Parathyroid adenoma (tissue), 2 donors: ENCODE measurements at regions not wholly inside any gene's neighbourhood (a gene's known extent, or its start where the extent isn't known, plus 50 kb on each side); places are given as distances from the start of the nearest gene placed in this dataset.

Experiments used
- H2AFZ ChIP-seq: fragments of 300-600 bp; sonication (generic); one replicate; pipeline ENCODE4 v1.7.0; 2017; ENCODE audit warnings: antibody characterized with exemption, mild to moderate bottlenecking
- H3K27ac ChIP-seq: fragments of 300-600 bp; sonication (generic); one replicate; pipeline ENCODE4 v1.7.0; 2017
- H3K27me3 ChIP-seq: fragments of 300-600 bp; sonication (generic); one replicate; pipeline ENCODE4 v1.7.0; 2017; ENCODE audit warnings: low read length; ENCODE audit not compliant: control insufficient read depth, insufficient read depth
- H3K36me3 ChIP-seq: fragments of 300-600 bp; sonication (generic); one replicate; pipeline ENCODE4 v1.7.0; 2017; ENCODE audit warnings: low read length; ENCODE audit not compliant: control insufficient read depth, insufficient read depth
- H3K4me1 ChIP-seq: fragments of 300-600 bp; sonication (generic); one replicate; pipeline ENCODE4 v1.7.0; 2017; ENCODE audit warnings: control low read depth
- H3K4me2 ChIP-seq: fragments of 300-600 bp; sonication (generic); one replicate; pipeline ENCODE4 v1.7.0; 2017; ENCODE audit warnings: low read length
- H3K4me3 ChIP-seq: fragments of 300-600 bp; sonication (generic); one replicate; pipeline ENCODE4 v1.7.0; 2017; ENCODE audit warnings: low read depth, low read length
- H3K79me2 ChIP-seq: fragments of 300-600 bp; sonication (generic); one replicate; pipeline ENCODE4 v1.7.0; 2017; ENCODE audit warnings: control low read depth
- H3K9ac ChIP-seq: fragments of 300-600 bp; sonication (generic); one replicate; pipeline ENCODE4 v1.7.0; 2017; ENCODE audit warnings: mild to moderate bottlenecking
- H3K9me3 ChIP-seq: fragments of 300-600 bp; sonication (generic); one replicate; pipeline ENCODE4 v1.7.0; 2017; ENCODE audit warnings: low read length; ENCODE audit not compliant: control insufficient read depth
- CTCF ChIP-seq: fragments of 300-600 bp; sonication (generic); IDR thresholded peaks from one replicate; pipeline ENCODE4 v1.7.0; 2017; ENCODE audit warnings: antibody characterized with exemption, mild to moderate bottlenecking
- donor health status: primary hyperparathyroidism.

- Histone ChIP-seq H3K36me3 (no peaks in the 10 kb centered on the region), H3K4me2 (no peak overlapping the region), H2AFZ (no peak overlapping the region), H3K9me3 (no peaks in the 10 kb centered on the region), H3K79me2 (no peaks in the 10 kb centered on the region), H3K27me3 (no peaks in the 10 kb centered on the region), H3K4me1 (no peaks in the 10 kb centered on the region), H3K4me3 (no peak overlapping the region), H3K9ac (no peak overlapping the region), H3K27ac (no peak overlapping the region)
- no peak for TF ChIP-seq CTCF
Observed at GRCh38 chr5:163569284-163569683, 63.9 kb downstream of the MAT2B start.

GRCh38 chr5:163571744-163572143, 66.3 kb downstream of the MAT2B start:
- H3K4me3 ChIP-seq, result no peak overlapping the region
- no peak for TF ChIP-seq CTCF
- no peaks in the 10 kb centered on the region for H3K4me1 ChIP-seq
- no peaks in the 10 kb centered on the region for H3K36me3 ChIP-seq
- no peaks in the 10 kb centered on the region for H3K79me2 ChIP-seq
- H2AFZ ChIP-seq, result no peak overlapping the region
- no peak overlapping the region for H3K27ac ChIP-seq
- H3K4me2 ChIP-seq, result no peak overlapping the region
- no peaks in the 10 kb centered on the region for H3K27me3 ChIP-seq
- H3K9ac ChIP-seq, result no peak overlapping the region
- H3K9me3 ChIP-seq, result no peaks in the 10 kb centered on the region

GRCh38 chr5:163574472-163575440, 69.3 kb downstream of the MAT2B start:
- Histone ChIP-seq H3K27me3 (no peaks in the 10 kb centered on the region), H3K36me3 (no peaks in the 10 kb centered on the region), H3K9me3 (no peaks in the 10 kb centered on the region), H3K4me1 (no peaks in the 10 kb centered on the region), H3K4me3 (no peak overlapping the region), H3K9ac (no peak overlapping the region), H3K27ac (no peak overlapping the region), H2AFZ (no peak overlapping the region), H3K4me2 (no peak overlapping the region), H3K79me2 (no peaks in the 10 kb centered on the region)
- TF ChIP-seq CTCF, result no peak

GRCh38 chr5:163578652-163579051, 73.2 kb downstream of the MAT2B start:
- H3K36me3 ChIP-seq, result no peaks in the 10 kb centered on the region
- no peak overlapping the region for H3K4me3 ChIP-seq
- no peak overlapping the region for H2AFZ ChIP-seq
- H3K79me2 ChIP-seq, result no peaks in the 10 kb centered on the region
- no peak overlapping the region for H3K27ac ChIP-seq
- no peak for TF ChIP-seq CTCF
- no peaks in the 10 kb centered on the region for H3K27me3 ChIP-seq
- no peaks in the 10 kb centered on the region for H3K4me1 ChIP-seq
- H3K9me3 ChIP-seq, result no peaks in the 10 kb centered on the region
- no peak overlapping the region for H3K9ac ChIP-seq
- no peak overlapping the region for H3K4me2 ChIP-seq

- no peak overlapping the region for H3K4me2 ChIP-seq
- no peak for TF ChIP-seq CTCF
- no peak overlapping the region for H3K27ac ChIP-seq
- no peaks in the 10 kb centered on the region for H3K36me3 ChIP-seq
- no peaks in the 10 kb centered on the region for H3K27me3 ChIP-seq
- no peaks in the 10 kb centered on the region for H3K9me3 ChIP-seq
- H3K4me1 ChIP-seq, result no peaks in the 10 kb centered on the region
- no peak overlapping the region for H2AFZ ChIP-seq
- H3K79me2 ChIP-seq, result no peaks in the 10 kb centered on the region
- H3K9ac ChIP-seq, result no peak overlapping the region
- H3K4me3 ChIP-seq, result no peak overlapping the region
Observed at GRCh38 chr5:163579729-163580128, 74.3 kb downstream of the MAT2B start.
